Spleen (tissue), 8 donors: ENCODE measurements at regions not wholly inside any gene's neighbourhood (a gene's known extent, or its start where the extent isn't known, plus 50 kb on each side); places are given as distances from the start of the nearest gene placed in this dataset.

Experiments used
- DNase-seq: peaks from one replicate; pipeline ENCODE4 v3.0.0-alpha.2; 2020
- H3K27ac ChIP-seq, 8 donors: fragments of 200-600 bp; sonication (generic) in 7 of 8; 1 replicate in 4 of 8; 2 replicates in 4 of 8; pipeline versions ENCODE4 v1.5.0 to v1.8.0; 2016 to 2021; ENCODE audit warnings: inconsistent platforms in 4 of 8, mild to moderate bottlenecking in 4 of 8, moderate library complexity in 1 of 8
- H3K27me3 ChIP-seq, 7 donors: fragments of 200-600 bp; sonication (generic) in 6 of 7; replicated peaks in 1 of 7; 1 replicate in 4 of 7; 2 replicates in 3 of 7; pipeline versions ENCODE4 v1.5.0 to v1.8.0; 2016 to 2021; ENCODE audit warnings: inconsistent platforms in 3 of 7, mild to moderate bottlenecking in 1 of 7
- H3K36me3 ChIP-seq, 6 donors: fragments of 200-600 bp; sonication (generic) in 5 of 6; 1 replicate in 4 of 6; 2 replicates in 2 of 6; pipeline versions ENCODE4 v1.5.0 to v1.8.0; 2016 to 2021; ENCODE audit warnings: inconsistent platforms in 2 of 6
- H3K4me1 ChIP-seq, 6 donors: fragments of 200-600 bp; sonication (generic) in 5 of 6; 1 replicate in 3 of 6; 2 replicates in 3 of 6; pipeline versions ENCODE4 v1.5.0 to v1.8.0; 2016 to 2021; ENCODE audit warnings: inconsistent platforms in 3 of 6
- H3K4me3 ChIP-seq, 8 donors: fragments of 200-600 bp; sonication (generic) in 7 of 8; 1 replicate in 4 of 8; 2 replicates in 4 of 8; pipeline versions ENCODE4 v1.5.0 to v1.8.0; 2016 to 2021; ENCODE audit warnings: inconsistent platforms in 4 of 8, mild to moderate bottlenecking in 4 of 8, moderate library complexity in 2 of 8
- H3K9me3 ChIP-seq, 8 donors: fragments of 200-600 bp; sonication (generic) in 7 of 8; 1 replicate in 4 of 8; 2 replicates in 4 of 8; pipeline versions ENCODE4 v1.5.0 to v1.8.0; 2016 to 2021; ENCODE audit warnings: inconsistent platforms in 4 of 8
- CTCF ChIP-seq, 11 experiments: fragments of 200-600 bp in 7 of 11; fragments of 450-650 bp in 4 of 11; sonication (generic) in 4 of 11; IDR thresholded peaks in 8 of 11; conservative IDR thresholded peaks in 3 of 11; 1 replicate in 7 of 11; 2 replicates in 4 of 11; pipeline versions ENCODE4 v1.4.0 to v1.8.0; 2016 to 2021; ENCODE audit warnings: antibody characterized with exemption in 11 of 11, inconsistent platforms in 4 of 11, mild to moderate bottlenecking in 1 of 11
- POLR2A ChIP-seq, 3 donors: fragments of 450-650 bp; IDR thresholded peaks; one replicate each; pipeline ENCODE4 v1.5.1; 2017; ENCODE audit warnings: antibody characterized with exemption in 3 of 3, mild to moderate bottlenecking in 1 of 3
- POLR2AphosphoS5 ChIP-seq, 3 donors: sonication (generic); formaldehyde crosslinking; IDR thresholded peaks; one replicate each; pipeline ENCODE4 v1.5.1; 2017; ENCODE audit warnings: antibody characterized with exemption in 3 of 3
- intact Hi-C: fragments of 100-400 bp; cut with DNase I; formaldehyde crosslinking; loops from one replicate; pipeline ENCODE4 v1.15.0; 2023; ENCODE audit warnings: low total_unique reads
- small RNA-seq, 4 donors: library from RNA; depleted of rRNA; stranded (forward); fragments of <200 nt; gene quantifications; one replicate each; pipeline ENCODE3, GENCODE V24; 2016
- donor health status: DM: no; HTN: no; CAD: no; lungs with moderate emphysema.
- donor health status: DM: no; HTN: no; CAD: no.
- donor health status: DM: no; HTN: no; CAD: no.
- donor health status: DM: yes; HTN: yes; CAD: no.

DNA sequence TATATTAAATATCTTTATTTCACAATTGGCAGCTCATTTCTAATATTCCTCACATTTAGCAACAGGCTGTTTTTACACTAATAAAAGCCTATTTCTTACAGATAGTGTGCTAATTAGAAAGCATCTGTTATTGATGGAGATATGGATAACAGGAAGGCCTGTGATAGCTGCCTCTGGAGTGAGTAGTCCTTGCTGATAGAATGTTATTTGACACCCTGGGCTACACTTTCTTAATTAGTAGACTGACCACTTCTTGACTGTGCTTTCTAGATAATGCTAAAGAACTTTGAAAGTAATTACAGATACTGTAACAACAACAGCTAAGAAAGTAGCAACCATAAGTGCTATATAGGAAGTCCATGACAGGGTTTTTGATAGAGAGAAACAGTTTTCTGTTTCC, 554.3 kb downstream of the DIAPH3 start:
- intact Hi-C loops, result no loop called here
- TF ChIP-seq CTCF (IDR thresholded peaks at IDR 0.05 in 8 of 11, conservative IDR thresholded peaks at IDR 0.05 in 3 of 11) (no peak), POLR2AphosphoS5 (IDR thresholded peaks at IDR 0.05) (no peak), POLR2A (IDR thresholded peaks at IDR 0.05) (no peak)

More for the DNA sequence above, 554.3 kb downstream of the DIAPH3 start:
- DNase-seq, result no peak
- no peaks in the 10 kb centered on the region for H3K27me3 ChIP-seq
- H3K4me1 ChIP-seq, result peaks cover 0 to 5% (median 0%) of the 10 kb centered on the region in 6 donors
- no peak overlapping the region for H3K4me3 ChIP-seq
- H3K9me3 ChIP-seq, result no peaks in the 10 kb centered on the region
- no peak overlapping the region for H3K27ac ChIP-seq
- H3K36me3 ChIP-seq, result no peaks in the 10 kb centered on the region

Small RNA genes lying in the stretch of these regions (small RNA-seq; reads per million reads assigned to genes)
- gene AL161423.1 (0 reads per million in 4 donors), gene HMGN2P39 (0 reads per million in 4 donors), gene RNA5SP30 (0 reads per million in 4 donors), gene RNU7-88P (0 reads per million in 4 donors), gene RNY4P29 (0 to 0.06 (median 0) reads per million in 4 donors)
